ENCODE measurements at regions not wholly inside any gene's neighbourhood (a gene's known extent, or its start where the extent isn't known, plus 50 kb on each side); places are given as distances from the start of the nearest gene placed in this dataset.
"Not testable (repeated sequence)": the region's sequence is repeated elsewhere in the genome, so short reads cannot be mapped to it uniquely, and the experiment has no call there.

GRCh38 chr22:47351836-47352579 lies 589.6 kb downstream of the TBC1D22A start (continued):
- TF ChIP-seq HNRNPH1 (optimal IDR thresholded peaks at IDR 0.05; ENCODE audit: low read depth, low read length): no peak
- TF ChIP-seq MTA3 (CRISPR knock-in tag; IDR thresholded peaks at IDR 0.05): no peak
- TF ChIP-seq MAFG (CRISPR knock-in tag; IDR thresholded peaks at IDR 0.05): no peak
- TF ChIP-seq ZNF800 (CRISPR knock-in tag; IDR thresholded peaks at IDR 0.05): no peak
- TF ChIP-seq SRF (IDR thresholded peaks at IDR 0.05; ENCODE audit: low read depth, low read length): no peak

- intact Hi-C loops (cut with micrococcal nuclease; ENCODE audit: unreplicated experiment); DNase-seq (ENCODE audit: low spot score); H2AFZ ChIP-seq (ENCODE audit: low read length); H3K4me1 ChIP-seq (ENCODE audit: insufficient read depth, low read length); CTCF ChIA-PET (ENCODE audit: low intra/inter-chr PET ratio, low total read pairs); BruUV-seq (replicated peaks); H3K4me3 ChIP-seq (replicated peaks in 1 of 3; ENCODE audit: insufficient read depth in 1 of 3, low read depth in 2 of 3, low read length in 3 of 3); ATAC-seq; H3K79me2 ChIP-seq (ENCODE audit: insufficient read depth, low read length); H3K36me3 ChIP-seq (replicated peaks in 1 of 2; ENCODE audit: control insufficient read depth in 1 of 2, insufficient read depth in 2 of 2, low read length in 2 of 2); H3K4me2 ChIP-seq (ENCODE audit: low read depth, low read length); POLR2A ChIA-PET; H3K9ac ChIP-seq (ENCODE audit: insufficient read depth, low read depth, low read length); FAIRE-seq; H3K27ac ChIP-seq (ENCODE audit: extremely low read length, insufficient read depth, low read length); H3K9me3 ChIP-seq (ENCODE audit: low read length); in situ Hi-C loops (cut with HindIII; ENCODE audit: extremely low pct_ligation_motif_present, low pct_unique_long_range_greater_than_20kb); H4K20me1 ChIP-seq (ENCODE audit: insufficient read depth, low read length): not testable (repeated sequence)
- H3K27me3 ChIP-seq (ENCODE audit: control insufficient read depth in 1 of 2, insufficient read depth in 2 of 2, low read length in 2 of 2): peaks cover 1 to 17% of the 10 kb centered on the region in 2 experiments; a peak in 3 of 5 replicates
- 90% methylated on average over 1 of the region's 1 CpG for WGBS (ENCODE audit: low lambda C conversion rate)
These were observed 583.8 kb downstream of the TBC1D22A start for GRCh38 chr22:47346287-47346686.

Data from HepG2 (cell line).